CD4-positive, alpha-beta memory T cell (primary cell): ENCODE measurements at regions not wholly inside any gene's neighbourhood (a gene's known extent, or its start where the extent isn't known, plus 50 kb on each side); places are given as distances from the start of the nearest gene placed in this dataset.

ENCODE experiments used
- CTCF ChIA-PET: fragments of 350-600 bp; sonication (Branson Sonifier 250); formaldehyde crosslinking; loops from one replicate; lab custom pipeline; 2021; ENCODE audit warnings: inconsistent platforms; ENCODE audit not compliant: partially characterized antibody; lab: Charles Lee
- POLR2A ChIA-PET: fragments of 350-600 bp; sonication (Branson Sonifier 250); formaldehyde crosslinking; loops from one replicate; lab custom pipeline; 2021; ENCODE audit not compliant: partially characterized antibody; lab: Charles Lee
- DNase-seq, 5 donors: peaks; one replicate each; pipeline versions ENCODE4 v3.0.0 to v3.0.0-alpha.2; 2020 to 2022; ENCODE audit warnings: mixed read lengths in 1 of 5
- H3K27ac ChIP-seq: one replicate; pipeline ENCODE4 v1.7.0; 2013; ENCODE audit warnings: low read depth, low read length
- H3K27me3 ChIP-seq: 2 replicates; pipeline ENCODE4 v1.7.0; 2013; ENCODE audit warnings: mild to moderate bottlenecking, low read length, moderate library complexity; ENCODE audit not compliant: insufficient read depth
- H3K36me3 ChIP-seq: 2 replicates; pipeline ENCODE4 v1.7.0; 2013; ENCODE audit warnings: mild to moderate bottlenecking, low read length, moderate library complexity; ENCODE audit not compliant: insufficient read depth
- H3K4me1 ChIP-seq: 2 replicates; pipeline ENCODE4 v1.7.0; 2013; ENCODE audit warnings: mild to moderate bottlenecking, low read length, moderate library complexity; ENCODE audit not compliant: insufficient read depth
- H3K4me3 ChIP-seq, 2 donors: one replicate each; pipeline ENCODE4 v1.7.0; 2013; ENCODE audit warnings: low read length in 2 of 2, mild to moderate bottlenecking in 1 of 2
- H3K9me3 ChIP-seq, 2 donors: one replicate each; pipeline ENCODE4 v1.7.0; 2013; ENCODE audit warnings: low read length in 2 of 2, control low read depth in 1 of 2; ENCODE audit not compliant: control insufficient read depth in 1 of 2
- H3K27ac Mint-ChIP-seq, 7 donors: one replicate each; pipeline ENCODE4 v1.8.0; 2020 to 2021; ENCODE audit warnings: mixed read lengths in 7 of 7, mild to moderate bottlenecking in 6 of 7, inconsistent platforms in 3 of 7, moderate library complexity in 3 of 7
- H3K27me3 Mint-ChIP-seq, 2 donors: one replicate each; pipeline ENCODE4 v1.8.0; 2020 to 2021; ENCODE audit warnings: mixed read lengths in 2 of 2
- H3K36me3 Mint-ChIP-seq, 2 donors: one replicate each; pipeline ENCODE4 v1.8.0; 2020 to 2021; ENCODE audit warnings: mixed read lengths in 2 of 2, inconsistent platforms in 1 of 2, mild to moderate bottlenecking in 1 of 2
- H3K4me1 Mint-ChIP-seq, 4 donors: one replicate each; pipeline ENCODE4 v1.8.0; 2020 to 2021; ENCODE audit warnings: mixed read lengths in 4 of 4, mild to moderate bottlenecking in 1 of 4
- H3K4me3 Mint-ChIP-seq, 8 donors: one replicate each; pipeline ENCODE4 v1.8.0; 2020 to 2021; ENCODE audit warnings: mixed read lengths in 8 of 8, mild to moderate bottlenecking in 7 of 8, moderate library complexity in 6 of 8, inconsistent platforms in 3 of 8
- H3K9me3 Mint-ChIP-seq, 8 donors: one replicate each; pipeline ENCODE4 v1.8.0; 2020 to 2021; ENCODE audit warnings: mixed read lengths in 8 of 8, mild to moderate bottlenecking in 5 of 8, inconsistent platforms in 3 of 8, moderate library complexity in 1 of 8
- intact Hi-C: fragments of 100-400 bp; cut with micrococcal nuclease; formaldehyde crosslinking; loops from one replicate; pipeline ENCODE4 v1.15.1; 2023

DNA sequence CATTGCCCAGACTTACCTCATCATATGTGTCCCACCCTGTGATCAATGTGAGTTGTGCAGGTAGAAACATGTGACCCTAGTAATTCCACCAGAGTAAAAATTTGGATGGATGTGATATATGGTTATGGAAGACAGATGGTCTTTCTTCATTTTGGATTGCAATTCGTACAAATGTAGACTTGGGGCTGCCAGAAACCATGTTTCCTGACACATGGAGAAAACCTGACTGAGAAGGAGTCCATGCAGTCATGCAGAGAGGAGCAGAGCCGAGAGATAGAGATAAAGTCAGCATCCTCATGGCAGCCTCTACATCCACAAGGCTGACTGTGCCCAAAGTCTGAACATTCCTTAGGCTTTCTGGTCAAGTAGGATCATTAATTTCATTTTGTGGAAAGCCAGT lies 678.1 kb upstream of the KIRREL3 start:
- CTCF ChIA-PET: no interaction called here
- intact Hi-C loops: no loop called here
- DNase-seq: no peak

DNA sequence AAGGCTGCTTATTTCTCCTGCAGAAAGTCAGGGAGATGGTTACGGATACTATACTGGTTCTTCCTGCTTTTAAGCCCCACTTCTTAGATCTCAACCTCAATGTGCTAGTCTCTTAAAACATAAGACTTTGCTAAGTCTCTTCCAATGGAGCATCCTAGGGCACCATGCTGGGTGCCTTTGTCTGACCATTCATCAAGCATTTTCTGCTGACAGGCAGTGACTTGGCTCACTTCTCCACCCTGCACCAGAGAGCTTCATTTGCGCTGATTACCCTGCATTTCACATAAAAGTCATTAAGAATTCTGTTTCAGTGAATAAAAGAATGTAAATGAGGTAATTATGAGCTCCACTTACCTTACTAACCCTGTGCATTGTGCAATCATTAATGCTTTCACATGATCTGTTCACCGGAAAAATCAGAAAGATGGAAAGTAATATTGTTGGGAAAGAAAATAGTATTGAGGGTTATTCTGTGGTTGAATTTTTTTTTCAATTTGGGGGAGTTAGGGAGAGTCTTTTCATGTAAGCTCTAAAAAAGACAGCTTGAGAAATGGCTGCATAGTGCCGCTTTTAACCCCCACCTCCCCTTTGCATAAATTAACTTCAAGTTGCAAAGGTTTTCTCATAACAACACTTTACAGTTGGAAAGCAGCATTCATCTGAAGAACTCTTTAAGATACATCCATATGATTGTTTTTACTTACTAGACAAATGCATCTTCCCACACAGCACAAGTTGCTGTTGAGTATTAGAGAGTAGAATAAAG lies 677.3 kb upstream of the KIRREL3 start:
- no peaks in the 10 kb centered on the region for H3K27me3 ChIP-seq
- no peak overlapping the region for H3K4me3 ChIP-seq
- H3K36me3 ChIP-seq: no peaks in the 10 kb centered on the region
- H3K9me3 ChIP-seq: no peaks in the 10 kb centered on the region
- intact Hi-C loops: no loop called here
- H3K4me1 ChIP-seq: no peaks in the 10 kb centered on the region
- POLR2A ChIA-PET: no interaction called here
- Mint-ChIP-seq H3K27me3 (peaks cover 2 to 3% of the 10 kb centered on the region in 2 donors), H3K36me3 (no peaks in the 10 kb centered on the region), H3K4me3 (no peak overlapping the region), H3K9me3 (peaks cover 0 to 7% (median under 1%) of the 10 kb centered on the region in 8 donors), H3K27ac (no peak overlapping the region), H3K4me1 (no peaks in the 10 kb centered on the region)
- no peak for DNase-seq
- no peak overlapping the region for H3K27ac ChIP-seq
- CTCF ChIA-PET: no interaction called here

More for the DNA sequence above, 678.1 kb upstream of the KIRREL3 start:
- H3K9me3 Mint-ChIP-seq: peaks cover 0 to 7% (median 0%) of the 10 kb centered on the region in 8 donors
- peaks cover 2 to 3% of the 10 kb centered on the region in 2 donors for H3K27me3 Mint-ChIP-seq
- no peak overlapping the region for H3K4me3 ChIP-seq
- POLR2A ChIA-PET: no interaction called here
- H3K27ac Mint-ChIP-seq: no peak overlapping the region
- no peaks in the 10 kb centered on the region for H3K36me3 Mint-ChIP-seq
- no peaks in the 10 kb centered on the region for H3K9me3 ChIP-seq
- H3K36me3 ChIP-seq: no peaks in the 10 kb centered on the region
- H3K27me3 ChIP-seq: no peaks in the 10 kb centered on the region
- H3K4me3 Mint-ChIP-seq: no peak overlapping the region
- no peaks in the 10 kb centered on the region for H3K4me1 Mint-ChIP-seq
- no peak overlapping the region for H3K27ac ChIP-seq
- no peaks in the 10 kb centered on the region for H3K4me1 ChIP-seq

DNA sequence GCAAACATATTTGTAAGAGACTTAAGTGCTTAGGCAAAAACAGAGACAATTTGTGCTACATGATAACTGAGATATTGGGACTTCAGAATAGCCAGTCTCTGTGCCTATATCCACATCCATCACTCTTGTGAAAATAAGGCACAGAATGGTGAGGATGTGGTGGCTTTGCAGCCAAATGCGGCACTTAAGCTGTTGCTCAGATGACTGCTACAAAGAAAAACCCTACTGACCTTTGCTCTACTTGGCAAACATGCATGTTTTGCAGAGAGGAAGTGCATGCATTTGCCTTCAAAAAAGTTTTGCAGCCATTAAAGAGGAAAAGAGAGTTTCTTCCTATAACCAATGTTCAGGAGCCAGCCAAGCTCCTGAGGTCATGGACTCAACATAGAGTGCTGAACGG lies 675.0 kb upstream of the KIRREL3 start:
- DNase-seq: no peak
- ChIA-PET POLR2A (no interaction called here), CTCF (no interaction called here)
- no peak overlapping the region for H3K27ac Mint-ChIP-seq
- H3K9me3 Mint-ChIP-seq: peaks cover 0 to 4% (median under 1%) of the 10 kb centered on the region in 8 donors
- H3K4me1 Mint-ChIP-seq: no peaks in the 10 kb centered on the region
- H3K27me3 ChIP-seq: no peaks in the 10 kb centered on the region
- H3K4me3 ChIP-seq: no peak overlapping the region
- no peaks in the 10 kb centered on the region for H3K36me3 Mint-ChIP-seq
- peaks cover 2 to 3% of the 10 kb centered on the region in 2 donors for H3K27me3 Mint-ChIP-seq
- no peaks in the 10 kb centered on the region for H3K4me1 ChIP-seq
- no peak overlapping the region for H3K4me3 Mint-ChIP-seq
- intact Hi-C loops: no loop called here
- no peak overlapping the region for H3K27ac ChIP-seq
- no peaks in the 10 kb centered on the region for H3K36me3 ChIP-seq
- no peaks in the 10 kb centered on the region for H3K9me3 ChIP-seq

DNA sequence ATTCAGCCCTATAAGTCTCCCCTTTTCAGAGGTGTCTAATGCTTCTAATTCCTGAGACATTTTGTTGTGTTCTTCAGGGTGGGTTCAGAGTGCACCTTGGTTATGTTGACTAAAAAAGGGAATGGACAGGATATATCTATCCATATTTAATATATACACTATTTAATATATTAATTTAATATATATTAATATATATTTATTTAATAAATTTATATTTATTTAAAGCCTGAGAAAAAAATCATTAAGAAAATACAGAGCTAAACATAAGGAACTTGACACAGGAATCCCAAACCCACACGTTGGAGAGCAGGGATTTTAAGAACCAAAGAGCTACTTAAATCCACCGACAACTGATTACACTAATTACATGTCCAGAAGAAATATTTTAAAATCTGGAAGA lies 674.2 kb upstream of the KIRREL3 start:
- CTCF ChIA-PET: no interaction called here
- Histone ChIP-seq H3K4me3 (no peak overlapping the region), H3K27ac (no peak overlapping the region), H3K9me3 (no peaks in the 10 kb centered on the region), H3K36me3 (no peaks in the 10 kb centered on the region), H3K27me3 (no peaks in the 10 kb centered on the region), H3K4me1 (no peaks in the 10 kb centered on the region)
- no peaks in the 10 kb centered on the region for H3K36me3 Mint-ChIP-seq
- peaks cover 0 to 4% (median under 1%) of the 10 kb centered on the region in 8 donors for H3K9me3 Mint-ChIP-seq
- H3K27me3 Mint-ChIP-seq: peaks cover 2 to 3% of the 10 kb centered on the region in 2 donors
- no peak overlapping the region for H3K4me3 Mint-ChIP-seq
- POLR2A ChIA-PET: no interaction called here
- intact Hi-C loops: no loop called here
- no peak for DNase-seq
- no peak overlapping the region for H3K27ac Mint-ChIP-seq
- H3K4me1 Mint-ChIP-seq: no peaks in the 10 kb centered on the region

DNA sequence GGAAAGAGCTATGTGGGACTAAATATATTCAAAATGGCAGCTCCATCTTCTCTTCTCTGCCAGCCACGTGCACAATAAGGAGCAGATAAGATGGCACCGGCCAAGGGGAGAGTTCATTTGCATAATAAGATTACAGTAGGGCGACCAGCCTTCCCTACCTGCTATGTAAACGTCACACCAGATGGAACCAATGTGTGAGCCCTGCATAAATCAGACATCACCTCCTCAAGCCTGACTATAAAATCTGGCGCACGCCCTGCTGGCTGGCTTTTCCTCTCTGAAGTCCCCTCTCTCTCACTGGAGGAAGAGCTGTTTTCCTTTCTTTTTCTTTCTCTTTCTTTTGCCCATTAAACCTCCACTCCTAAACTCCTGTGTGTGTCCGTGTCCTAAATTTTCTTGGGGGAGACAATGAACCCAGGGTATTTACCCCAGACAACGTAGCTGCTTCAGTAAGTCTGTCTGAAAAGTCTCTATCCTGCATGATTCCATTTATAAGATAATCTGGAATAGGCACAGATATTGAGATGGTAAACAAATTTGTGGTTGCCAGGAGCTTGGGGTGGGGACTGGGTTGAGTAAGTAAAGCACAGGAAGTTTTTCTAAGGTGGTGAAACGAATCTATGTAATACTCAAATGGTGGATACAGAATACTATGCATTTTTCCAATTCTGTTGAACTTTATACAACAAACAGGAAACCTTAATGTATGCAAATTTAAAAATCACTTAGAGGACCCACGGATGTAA lies 670.0 kb upstream of the KIRREL3 start:
- H3K27me3 ChIP-seq: no peaks in the 10 kb centered on the region
- Mint-ChIP-seq H3K9me3 (peaks cover 0 to 12% (median 2%) of the 10 kb centered on the region in 8 donors), H3K4me1 (no peaks in the 10 kb centered on the region), H3K4me3 (peak overlapping the region in 1 of 8 donors; percentile 60), H3K27ac (no peak overlapping the region), H3K36me3 (no peaks in the 10 kb centered on the region), H3K27me3 (peaks cover 0 to 1% of the 10 kb centered on the region in 2 donors)
- H3K27ac ChIP-seq: no peak overlapping the region
- no peaks in the 10 kb centered on the region for H3K4me1 ChIP-seq
- H3K4me3 ChIP-seq: no peak overlapping the region
- no peak for DNase-seq
- no peaks in the 10 kb centered on the region for H3K9me3 ChIP-seq
- ChIA-PET POLR2A (no interaction called here), CTCF (no interaction called here)
- intact Hi-C loops: no loop called here
- no peaks in the 10 kb centered on the region for H3K36me3 ChIP-seq

DNA sequence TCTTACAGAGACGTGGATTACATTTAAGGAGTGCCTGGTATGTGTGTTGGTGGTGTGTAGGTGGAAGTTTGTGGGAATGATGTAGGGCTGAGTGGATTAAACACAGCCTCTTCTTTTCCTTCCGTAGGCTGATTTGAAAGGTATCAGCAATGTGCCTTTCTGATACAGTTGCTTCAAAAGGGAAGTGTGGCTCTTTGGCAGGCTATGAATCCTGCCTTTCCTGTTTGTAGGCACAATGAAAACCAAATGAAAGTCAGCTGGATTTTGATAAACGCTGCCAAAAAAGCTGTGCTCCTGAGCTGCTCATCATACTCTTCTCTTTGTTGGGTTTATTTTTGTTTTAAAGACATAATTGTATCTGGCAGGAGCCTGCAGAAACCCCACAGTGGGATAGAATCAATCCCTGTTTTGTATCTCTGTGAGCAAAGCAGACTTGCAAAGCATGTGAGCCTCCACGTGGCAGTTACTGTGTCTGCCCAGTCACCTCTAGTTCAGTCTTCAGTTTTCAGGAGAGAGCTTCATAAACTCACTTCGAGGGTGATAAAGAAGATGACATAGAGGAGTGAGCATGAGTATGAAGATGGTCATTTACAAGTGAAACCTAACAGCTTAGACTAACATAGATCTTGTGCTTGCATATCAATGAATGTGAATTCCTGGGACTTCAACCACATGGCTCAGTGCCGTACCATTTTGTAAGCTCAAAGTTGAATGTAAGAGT lies 655.7 kb upstream of the KIRREL3 start:
- H3K27me3 Mint-ChIP-seq: peaks cover 1% of the 10 kb centered on the region in 2 donors
- Histone ChIP-seq H3K27me3 (no peaks in the 10 kb centered on the region), H3K36me3 (no peaks in the 10 kb centered on the region), H3K9me3 (no peaks in the 10 kb centered on the region), H3K4me3 (no peak overlapping the region), H3K4me1 (no peaks in the 10 kb centered on the region), H3K27ac (no peak overlapping the region)
- ChIA-PET POLR2A (no interaction called here), CTCF (no interaction called here)
- intact Hi-C loops: no loop called here
- no peaks in the 10 kb centered on the region for H3K36me3 Mint-ChIP-seq
- H3K4me1 Mint-ChIP-seq: no peaks in the 10 kb centered on the region
- no peak overlapping the region for H3K27ac Mint-ChIP-seq
- no peak overlapping the region for H3K4me3 Mint-ChIP-seq
- no peak for DNase-seq
- H3K9me3 Mint-ChIP-seq: peaks cover 0 to 3% (median 3%) of the 10 kb centered on the region in 8 donors

DNA sequence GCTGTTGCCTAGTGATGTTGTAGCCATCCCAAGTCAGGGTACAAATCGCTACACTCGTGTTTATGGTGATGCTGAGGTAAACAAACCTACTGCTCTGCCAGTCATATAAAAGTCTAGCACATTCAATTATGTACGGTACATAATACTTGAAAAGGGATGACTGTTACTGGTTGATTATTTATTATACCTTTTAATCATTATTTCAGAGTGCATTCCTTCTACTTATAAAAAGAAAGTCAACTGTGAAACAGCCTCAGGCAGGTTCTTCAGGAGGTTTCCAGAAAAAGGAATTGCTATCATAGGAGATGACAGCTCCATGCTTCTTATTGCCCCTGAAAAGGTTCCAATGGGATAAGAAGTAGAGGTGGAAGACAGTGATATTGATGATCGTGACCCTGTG lies 652.5 kb upstream of the KIRREL3 start:
- Mint-ChIP-seq H3K27ac (no peak overlapping the region), H3K9me3 (no peaks in the 10 kb centered on the region), H3K36me3 (no peaks in the 10 kb centered on the region), H3K4me1 (no peaks in the 10 kb centered on the region), H3K27me3 (peaks cover 0 to 1% of the 10 kb centered on the region in 2 donors), H3K4me3 (no peak overlapping the region)
- no peaks in the 10 kb centered on the region for H3K36me3 ChIP-seq
- DNase-seq: no peak
- intact Hi-C loops: no loop called here
- H3K27me3 ChIP-seq: no peaks in the 10 kb centered on the region
- CTCF ChIA-PET: no interaction called here
- H3K27ac ChIP-seq: no peak overlapping the region
- no peaks in the 10 kb centered on the region for H3K9me3 ChIP-seq
- no peak overlapping the region for H3K4me3 ChIP-seq
- POLR2A ChIA-PET: no interaction called here
- H3K4me1 ChIP-seq: no peaks in the 10 kb centered on the region
